Stomach (tissue), 4 donors: ENCODE measurements at regions not wholly inside any gene's neighbourhood (a gene's known extent, or its start where the extent isn't known, plus 50 kb on each side); places are given as distances from the start of the nearest gene placed in this dataset.

Experiments used
- CTCF ChIP-seq, 7 experiments: fragments of 450-650 bp in 4 of 7; fragments of 200-600 bp in 3 of 7; sonication (generic) in 3 of 7; IDR thresholded peaks; one replicate each; pipeline ENCODE4 v1.5.1; 2016 to 2019; ENCODE audit warnings: antibody characterized with exemption in 7 of 7, control low read depth in 2 of 7, mild to moderate bottlenecking in 1 of 7
- EP300 ChIP-seq: sonication (generic); formaldehyde crosslinking; IDR thresholded peaks from one replicate; pipeline ENCODE4 v1.6.1; 2017; ENCODE audit warnings: antibody characterized with exemption
- POLR2A ChIP-seq, 4 donors: fragments of 450-650 bp; IDR thresholded peaks; one replicate each; pipeline ENCODE4 v1.6.1; 2016; ENCODE audit warnings: antibody characterized with exemption in 4 of 4, control low read depth in 2 of 4, mild to moderate bottlenecking in 1 of 4, moderate library complexity in 1 of 4
- POLR2AphosphoS5 ChIP-seq, 3 donors: sonication (generic); formaldehyde crosslinking; IDR thresholded peaks; one replicate each; pipeline ENCODE4 v1.6.1; 2016; ENCODE audit warnings: antibody characterized with exemption in 3 of 3

GRCh38 chr4:77240469-77241066, 83.6 kb downstream of the CCNG2 start:
- TF ChIP-seq CTCF (IDR thresholded peaks at IDR 0.05) (peak in 5 of 7 experiments; percentile 50 to 74 (median 65)), POLR2A (IDR thresholded peaks at IDR 0.05) (no peak), POLR2AphosphoS5 (IDR thresholded peaks at IDR 0.05) (no peak), EP300 (no peak)
